Lower leg skin (tissue), 4 donors: ENCODE measurements at regions not wholly inside any gene's neighbourhood (a gene's known extent, or its start where the extent isn't known, plus 50 kb on each side); places are given as distances from the start of the nearest gene placed in this dataset.

Source experiments
- DNase-seq, 2 donors: peaks; one replicate each; pipeline ENCODE4 v3.0.0-alpha.2; 2019; ENCODE audit warnings: low spot score in 2 of 2
- H3K4me3 ChIP-seq: fragments of 200-600 bp; sonication (generic); 2 replicates; pipeline ENCODE4 v1.5.1; 2017; ENCODE audit warnings: mild to moderate bottlenecking, low read depth; ENCODE audit not compliant: poor library complexity, severe bottlenecking
- CTCF ChIP-seq, 3 donors: fragments of 450-650 bp; IDR thresholded peaks; one replicate each; pipeline ENCODE4 v1.5.1; 2016; ENCODE audit warnings: antibody characterized with exemption in 3 of 3, mild to moderate bottlenecking in 3 of 3, moderate library complexity in 2 of 3
- POLR2A ChIP-seq, 2 donors: fragments of 450-650 bp; IDR thresholded peaks; one replicate each; pipeline ENCODE4 v1.6.1; 2016 to 2017; ENCODE audit warnings: antibody characterized with exemption in 2 of 2, mild to moderate bottlenecking in 1 of 2, moderate library complexity in 1 of 2
- WGBS, 2 donors: methylation state at CpG; one replicate each; pipeline ENCODE4 v1.1.5; 2018; 5-methylcytosine and 5-hydroxymethylcytosine counted together
- intact Hi-C: fragments of 100-400 bp; cut with DNase I; formaldehyde crosslinking; loops from one replicate; pipeline ENCODE4 v1.15.0; 2023; ENCODE audit warnings: low total_unique reads

- no peak for TF ChIP-seq CTCF (IDR thresholded peaks at IDR 0.05)
- TF ChIP-seq POLR2A (IDR thresholded peaks at IDR 0.05) = no peak
- WGBS, 2 donors = 42% methylated on average over 9 of the region's 9 CpGs
Measured at GRCh38 chr22:48644108-48644507, 1183.6 kb downstream of the BRD1 start.

GRCh38 chr22:48643066-48643731 lies 1184.5 kb downstream of the BRD1 start:
- intact Hi-C loops = no loop called here

More at GRCh38 chr22:48644108-48644507, 1183.6 kb downstream of the BRD1 start:
- intact Hi-C loops = no loop called here
- DNase-seq = no peak
- H3K4me3 ChIP-seq = no peak overlapping the region

GRCh38 chr22:48642550-48642949 lies 1185.1 kb downstream of the BRD1 start:
- intact Hi-C loops = no loop called here
- TF ChIP-seq CTCF (IDR thresholded peaks at IDR 0.05) (no peak), POLR2A (IDR thresholded peaks at IDR 0.05) (no peak)
- WGBS, 2 donors = 84 to 85% methylated on average over 6 of the region's 6 CpGs
- DNase-seq = no peak
- no peak overlapping the region for H3K4me3 ChIP-seq

More at GRCh38 chr22:48643066-48643731, 1184.5 kb downstream of the BRD1 start:
- TF ChIP-seq POLR2A (IDR thresholded peaks at IDR 0.05) (no peak), CTCF (IDR thresholded peaks at IDR 0.05) (no peak)
- H3K4me3 ChIP-seq = no peak overlapping the region
- no peak for DNase-seq
- WGBS, 2 donors = 87 to 89% methylated on average over 22 of the region's 23 CpGs

GRCh38 chr22:48641906-48642475 lies 1185.7 kb downstream of the BRD1 start:
- intact Hi-C loops = no loop called here
- WGBS, 2 donors = 83 to 87% methylated on average over 14 of the region's 14 CpGs
- TF ChIP-seq CTCF (IDR thresholded peaks at IDR 0.05) (no peak), POLR2A (IDR thresholded peaks at IDR 0.05) (no peak)
- no peak overlapping the region for H3K4me3 ChIP-seq
- DNase-seq = no peak

- TF ChIP-seq POLR2A (IDR thresholded peaks at IDR 0.05) (no peak), CTCF (IDR thresholded peaks at IDR 0.05) (no peak)
- intact Hi-C loops = no loop called here
- H3K4me3 ChIP-seq = no peak overlapping the region
- WGBS, 2 donors = 55 to 57% methylated on average over 25 to 27 of the region's 33 CpGs
- DNase-seq = no peak
Measured at GRCh38 chr22:48640890-48641841, 1186.5 kb downstream of the BRD1 start.
